Bronchial epithelial cell (primary cell): ENCODE measurements at regions not wholly inside any gene's neighbourhood (a gene's known extent, or its start where the extent isn't known, plus 50 kb on each side); places are given as distances from the start of the nearest gene placed in this dataset.

ENCODE experiments used
- DNase-seq: peaks from one replicate; pipeline ENCODE4 v3.0.0-alpha.2; 2010; ENCODE audit warnings: low read depth
- FAIRE-seq: peaks from 2 replicates; lab custom pipeline; 2011; peaks lifted over from hg19 to GRCh38; lab: Jason Lieb, UNC
- H3K27me3 ChIP-seq: 2 replicates; pipeline ENCODE4 v1.5.1; 2011; ENCODE audit warnings: low read length; ENCODE audit not compliant: control insufficient read depth, insufficient read depth
- H3K36me3 ChIP-seq: 2 replicates; pipeline ENCODE4 v1.5.1; 2011; ENCODE audit warnings: low read length; ENCODE audit not compliant: control insufficient read depth, insufficient read depth
- H3K4me3 ChIP-seq: 2 replicates; pipeline ENCODE4 v1.5.1; 2011; ENCODE audit warnings: mild to moderate bottlenecking, low read depth, low read length, control low read depth
- TF ChIP-seq, protein P1 (sequence below): IDR thresholded peaks from 2 replicates; pipeline ENCODE4 v1.5.1; 2011; ENCODE audit warnings: mild to moderate bottlenecking, moderate library complexity, low read length, control low read depth, inconsistent platforms; ENCODE audit not compliant: insufficient read depth, severe bottlenecking

- TF ChIP-seq, protein P1, sequence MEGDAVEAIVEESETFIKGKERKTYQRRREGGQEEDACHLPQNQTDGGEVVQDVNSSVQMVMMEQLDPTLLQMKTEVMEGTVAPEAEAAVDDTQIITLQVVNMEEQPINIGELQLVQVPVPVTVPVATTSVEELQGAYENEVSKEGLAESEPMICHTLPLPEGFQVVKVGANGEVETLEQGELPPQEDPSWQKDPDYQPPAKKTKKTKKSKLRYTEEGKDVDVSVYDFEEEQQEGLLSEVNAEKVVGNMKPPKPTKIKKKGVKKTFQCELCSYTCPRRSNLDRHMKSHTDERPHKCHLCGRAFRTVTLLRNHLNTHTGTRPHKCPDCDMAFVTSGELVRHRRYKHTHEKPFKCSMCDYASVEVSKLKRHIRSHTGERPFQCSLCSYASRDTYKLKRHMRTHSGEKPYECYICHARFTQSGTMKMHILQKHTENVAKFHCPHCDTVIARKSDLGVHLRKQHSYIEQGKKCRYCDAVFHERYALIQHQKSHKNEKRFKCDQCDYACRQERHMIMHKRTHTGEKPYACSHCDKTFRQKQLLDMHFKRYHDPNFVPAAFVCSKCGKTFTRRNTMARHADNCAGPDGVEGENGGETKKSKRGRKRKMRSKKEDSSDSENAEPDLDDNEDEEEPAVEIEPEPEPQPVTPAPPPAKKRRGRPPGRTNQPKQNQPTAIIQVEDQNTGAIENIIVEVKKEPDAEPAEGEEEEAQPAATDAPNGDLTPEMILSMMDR: no peak
- Histone ChIP-seq H3K27me3 (no peaks in the 10 kb centered on the region), H3K4me3 (no peak overlapping the region), H3K36me3 (no peaks in the 10 kb centered on the region)
- FAIRE-seq (no peak), DNase-seq (no peak)
Measured at GRCh38 chr4:36652857-36653256, 371.4 kb downstream of the DTHD1 start.

GRCh38 chr4:36665985-36666527, 384.6 kb downstream of the DTHD1 start:
- FAIRE-seq (no peak), DNase-seq (no peak)
- no peaks in the 10 kb centered on the region for H3K36me3 ChIP-seq
- no peak overlapping the region for H3K4me3 ChIP-seq
- TF ChIP-seq, protein P1: no peak
- no peaks in the 10 kb centered on the region for H3K27me3 ChIP-seq

GRCh38 chr4:36675436-36675835, 394.0 kb downstream of the DTHD1 start:
- Histone ChIP-seq H3K27me3 (no peaks in the 10 kb centered on the region), H3K36me3 (no peaks in the 10 kb centered on the region), H3K4me3 (no peak overlapping the region)
- FAIRE-seq (no peak), DNase-seq (no peak)
- TF ChIP-seq, protein P1: no peak

GRCh38 chr4:36676139-36677050, 395.0 kb downstream of the DTHD1 start:
- TF ChIP-seq, protein P1: no peak
- peak; percentile 68 for DNase-seq
- no peaks in the 10 kb centered on the region for H3K36me3 ChIP-seq
- FAIRE-seq: no peak
- H3K4me3 ChIP-seq: no peak overlapping the region
- no peaks in the 10 kb centered on the region for H3K27me3 ChIP-seq

GRCh38 chr4:36677112-36677511, 395.7 kb downstream of the DTHD1 start:
- DNase-seq: peak; percentile 18
- no peaks in the 10 kb centered on the region for H3K27me3 ChIP-seq
- no peak for FAIRE-seq

More at GRCh38 chr4:36677112-36677511, 395.7 kb downstream of the DTHD1 start:
- Histone ChIP-seq H3K36me3 (no peaks in the 10 kb centered on the region), H3K4me3 (no peak overlapping the region)
- TF ChIP-seq, protein P1: no peak
